ENCODE measurements at regions not wholly inside any gene's neighbourhood (a gene's known extent, or its start where the extent isn't known, plus 50 kb on each side); places are given as distances from the start of the nearest gene placed in this dataset.

- TF ChIP-seq MAX (IDR thresholded peaks at IDR 0.05; ENCODE audit: low read depth, low read length) (no peak), MYC (IDR thresholded peaks at IDR 0.05; ENCODE audit: low read depth, low read length) (no peak), POLR2A (IDR thresholded peaks at IDR 0.05; ENCODE audit: extremely low read depth, insufficient read length) (no peak), CTCF (IDR thresholded peaks at IDR 0.05; ENCODE audit: low read depth, low read length) (no peak)
- no peak overlapping the region for H3K4me3 ChIP-seq (ENCODE audit: low read depth, low read length)
- DNase-seq (ENCODE audit: low read depth): no peak
Measured at GRCh38 chr11:122423273-122423672, 232.2 kb upstream of the UBASH3B start.

- no peak for DNase-seq (ENCODE audit: low read depth)
- no peak overlapping the region for H3K4me3 ChIP-seq (ENCODE audit: low read depth, low read length)
Measured at GRCh38 chr11:122422682-122423081, 232.8 kb upstream of the UBASH3B start.

GRCh38 chr11:122421702-122422101, 233.8 kb upstream of the UBASH3B start:
- TF ChIP-seq MAX (IDR thresholded peaks at IDR 0.05; ENCODE audit: low read depth, low read length) (no peak), MYC (IDR thresholded peaks at IDR 0.05; ENCODE audit: low read depth, low read length) (no peak), CTCF (IDR thresholded peaks at IDR 0.05; ENCODE audit: low read depth, low read length) (no peak), POLR2A (IDR thresholded peaks at IDR 0.05; ENCODE audit: extremely low read depth, insufficient read length) (no peak)
- DNase-seq (ENCODE audit: low read depth): no peak
- no peak overlapping the region for H3K4me3 ChIP-seq (ENCODE audit: low read depth, low read length)

More at GRCh38 chr11:122422682-122423081, 232.8 kb upstream of the UBASH3B start:
- TF ChIP-seq MYC (IDR thresholded peaks at IDR 0.05; ENCODE audit: low read depth, low read length) (no peak), MAX (IDR thresholded peaks at IDR 0.05; ENCODE audit: low read depth, low read length) (no peak), POLR2A (IDR thresholded peaks at IDR 0.05; ENCODE audit: extremely low read depth, insufficient read length) (no peak), CTCF (IDR thresholded peaks at IDR 0.05; ENCODE audit: low read depth, low read length) (no peak)

GRCh38 chr11:122418032-122418431, 237.5 kb upstream of the UBASH3B start:
- no peak for TF ChIP-seq POLR2A (IDR thresholded peaks at IDR 0.05; ENCODE audit: extremely low read depth, insufficient read length)
- TF ChIP-seq MAX (IDR thresholded peaks at IDR 0.05; ENCODE audit: low read depth, low read length): no peak
- TF ChIP-seq CTCF (IDR thresholded peaks at IDR 0.05; ENCODE audit: low read depth, low read length): no peak
- TF ChIP-seq MYC (IDR thresholded peaks at IDR 0.05; ENCODE audit: low read depth, low read length): no peak

GRCh38 chr11:122414406-122415018, 241.0 kb upstream of the UBASH3B start:
- no peak for TF ChIP-seq MAX (IDR thresholded peaks at IDR 0.05; ENCODE audit: low read depth, low read length)
- TF ChIP-seq MYC (IDR thresholded peaks at IDR 0.05; ENCODE audit: low read depth, low read length): no peak
- no peak for TF ChIP-seq POLR2A (IDR thresholded peaks at IDR 0.05; ENCODE audit: extremely low read depth, insufficient read length)
- TF ChIP-seq CTCF (IDR thresholded peaks at IDR 0.05; ENCODE audit: low read depth, low read length): no peak
- no peak for DNase-seq (ENCODE audit: low read depth)

More at GRCh38 chr11:122418032-122418431, 237.5 kb upstream of the UBASH3B start:
- no peak for DNase-seq (ENCODE audit: low read depth)
- no peak overlapping the region for H3K4me3 ChIP-seq (ENCODE audit: low read depth, low read length)

More at GRCh38 chr11:122414406-122415018, 241.0 kb upstream of the UBASH3B start:
- no peak overlapping the region for H3K4me3 ChIP-seq (ENCODE audit: low read depth, low read length)
